VCaP (cell line): ENCODE measurements at regions not wholly inside any gene's neighbourhood (a gene's known extent, or its start where the extent isn't known, plus 50 kb on each side); places are given as distances from the start of the nearest gene placed in this dataset.

Source experiments
- H3K27ac ChIP-seq: fragments of 450-650 bp; 2 replicates; pipeline ENCODE4 v1.5.1; 2017
- TF ChIP-seq, protein P1 (sequence below): fragments of 450-650 bp; conservative IDR thresholded peaks from 2 replicates; pipeline ENCODE4 v1.5.1; 2017; ENCODE audit warnings: mild to moderate bottlenecking, moderate library complexity

DNA sequence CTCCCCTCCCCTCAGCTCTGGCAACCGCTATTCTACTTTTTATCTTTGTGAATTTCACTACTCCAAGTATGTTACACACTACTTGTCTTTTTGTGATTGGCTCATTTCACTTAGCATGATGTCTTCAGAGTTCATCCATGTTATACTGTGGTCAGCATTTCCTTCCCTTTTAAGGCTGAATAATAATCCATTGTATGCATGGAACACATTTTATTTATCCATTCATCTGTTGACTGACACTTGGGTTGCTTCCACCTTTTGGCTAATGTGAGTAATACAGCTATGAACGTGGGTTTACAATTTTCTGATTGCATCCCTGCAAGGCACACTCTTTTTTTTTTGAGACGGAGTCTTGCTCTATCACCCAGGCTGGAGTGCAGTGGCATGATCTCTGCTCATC, 53.0 kb upstream of the FUT8 start:
- TF ChIP-seq, protein P1, sequence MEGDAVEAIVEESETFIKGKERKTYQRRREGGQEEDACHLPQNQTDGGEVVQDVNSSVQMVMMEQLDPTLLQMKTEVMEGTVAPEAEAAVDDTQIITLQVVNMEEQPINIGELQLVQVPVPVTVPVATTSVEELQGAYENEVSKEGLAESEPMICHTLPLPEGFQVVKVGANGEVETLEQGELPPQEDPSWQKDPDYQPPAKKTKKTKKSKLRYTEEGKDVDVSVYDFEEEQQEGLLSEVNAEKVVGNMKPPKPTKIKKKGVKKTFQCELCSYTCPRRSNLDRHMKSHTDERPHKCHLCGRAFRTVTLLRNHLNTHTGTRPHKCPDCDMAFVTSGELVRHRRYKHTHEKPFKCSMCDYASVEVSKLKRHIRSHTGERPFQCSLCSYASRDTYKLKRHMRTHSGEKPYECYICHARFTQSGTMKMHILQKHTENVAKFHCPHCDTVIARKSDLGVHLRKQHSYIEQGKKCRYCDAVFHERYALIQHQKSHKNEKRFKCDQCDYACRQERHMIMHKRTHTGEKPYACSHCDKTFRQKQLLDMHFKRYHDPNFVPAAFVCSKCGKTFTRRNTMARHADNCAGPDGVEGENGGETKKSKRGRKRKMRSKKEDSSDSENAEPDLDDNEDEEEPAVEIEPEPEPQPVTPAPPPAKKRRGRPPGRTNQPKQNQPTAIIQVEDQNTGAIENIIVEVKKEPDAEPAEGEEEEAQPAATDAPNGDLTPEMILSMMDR, result peak; percentile 41

DNA sequence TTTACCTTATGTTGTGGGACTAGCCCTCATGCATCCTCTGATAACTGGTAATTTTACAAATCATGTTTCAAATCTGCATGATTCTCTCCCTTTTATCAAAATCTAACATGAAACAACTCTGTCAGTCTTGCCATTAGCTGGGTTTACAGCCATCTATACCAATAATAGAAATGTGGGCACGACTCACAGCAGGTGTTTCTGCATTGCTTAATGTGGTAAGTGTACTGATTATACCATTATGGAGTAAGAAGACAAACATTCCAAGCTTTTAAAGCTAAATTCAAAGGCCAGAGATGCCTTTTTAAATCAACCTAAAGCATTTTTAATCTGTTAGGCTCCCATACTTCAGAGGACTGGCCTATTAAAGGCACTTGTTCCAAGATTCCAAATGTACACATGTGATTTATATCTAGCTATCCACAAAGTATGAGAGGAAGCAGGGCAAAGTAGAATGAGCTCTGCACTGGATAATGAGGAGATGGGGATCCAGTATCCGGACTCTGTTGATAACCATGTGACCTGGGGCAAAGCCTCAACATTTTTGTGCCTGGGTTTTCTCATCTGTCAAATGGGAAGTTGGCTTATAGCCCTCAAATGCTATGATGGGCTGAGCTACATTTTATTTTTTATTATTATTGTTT, 52.3 kb upstream of the FUT8 start:
- H3K27ac ChIP-seq, result no peak overlapping the region

More for the DNA sequence above, 53.0 kb upstream of the FUT8 start:
- H3K27ac ChIP-seq, result no peak overlapping the region

GRCh38 chr14:65361920-65362319, 50.6 kb upstream of the FUT8 start:
- TF ChIP-seq, protein P1, result no peak
- H3K27ac ChIP-seq, result no peak overlapping the region

More for the DNA sequence above, 52.3 kb upstream of the FUT8 start:
- TF ChIP-seq, protein P1, result no peak
